Nephron (organoid): ENCODE measurements at regions not wholly inside any gene's neighbourhood (a gene's known extent, or its start where the extent isn't known, plus 50 kb on each side); places are given as distances from the start of the nearest gene placed in this dataset.

Source experiments
- H3K27ac Mint-ChIP-seq, 3 experiments: 2 replicates each; pipeline ENCODE4 v1.8.0; 2020; ENCODE audit warnings: mixed read lengths in 3 of 3, mild to moderate bottlenecking in 2 of 3, moderate library complexity in 1 of 3
- H3K27me3 Mint-ChIP-seq: 2 replicates; pipeline ENCODE4 v1.8.0; 2021; ENCODE audit warnings: low read depth, mild to moderate bottlenecking, moderate library complexity, mixed read lengths
- H3K36me3 Mint-ChIP-seq: 2 replicates; pipeline ENCODE4 v1.8.0; 2020; ENCODE audit warnings: low read depth, mixed read lengths
- H3K4me1 Mint-ChIP-seq: 2 replicates; pipeline ENCODE4 v1.8.0; 2020; ENCODE audit warnings: mixed read lengths
- H3K4me3 Mint-ChIP-seq, 3 experiments: 2 replicates each; pipeline ENCODE4 v1.8.0; 2020; ENCODE audit warnings: mild to moderate bottlenecking in 3 of 3, mixed read lengths in 3 of 3, moderate library complexity in 2 of 3
- H3K9me3 Mint-ChIP-seq: 2 replicates; pipeline ENCODE4 v1.8.0; 2020; ENCODE audit warnings: mixed read lengths
- TF ChIP-seq, protein P1 (sequence below), 3 experiments: fragments of 200-600 bp; sonication (generic); IDR thresholded peaks; one replicate each; pipeline ENCODE4 v1.5.0; 2021; ENCODE audit warnings: antibody characterized with exemption in 3 of 3; ENCODE audit not compliant: unreplicated experiment in 3 of 3

- peaks cover 64% of the 10 kb centered on the region for H3K4me1 Mint-ChIP-seq
- H3K4me3 Mint-ChIP-seq: peak overlapping the region in 1 of 3 experiments; percentile 11
- peak overlapping the region; percentile 43 to 92 (median 83) for H3K27ac Mint-ChIP-seq
- H3K27me3 Mint-ChIP-seq: no peaks in the 10 kb centered on the region
- H3K36me3 Mint-ChIP-seq: no peaks in the 10 kb centered on the region
- H3K9me3 Mint-ChIP-seq: no peaks in the 10 kb centered on the region
- TF ChIP-seq, protein P1, sequence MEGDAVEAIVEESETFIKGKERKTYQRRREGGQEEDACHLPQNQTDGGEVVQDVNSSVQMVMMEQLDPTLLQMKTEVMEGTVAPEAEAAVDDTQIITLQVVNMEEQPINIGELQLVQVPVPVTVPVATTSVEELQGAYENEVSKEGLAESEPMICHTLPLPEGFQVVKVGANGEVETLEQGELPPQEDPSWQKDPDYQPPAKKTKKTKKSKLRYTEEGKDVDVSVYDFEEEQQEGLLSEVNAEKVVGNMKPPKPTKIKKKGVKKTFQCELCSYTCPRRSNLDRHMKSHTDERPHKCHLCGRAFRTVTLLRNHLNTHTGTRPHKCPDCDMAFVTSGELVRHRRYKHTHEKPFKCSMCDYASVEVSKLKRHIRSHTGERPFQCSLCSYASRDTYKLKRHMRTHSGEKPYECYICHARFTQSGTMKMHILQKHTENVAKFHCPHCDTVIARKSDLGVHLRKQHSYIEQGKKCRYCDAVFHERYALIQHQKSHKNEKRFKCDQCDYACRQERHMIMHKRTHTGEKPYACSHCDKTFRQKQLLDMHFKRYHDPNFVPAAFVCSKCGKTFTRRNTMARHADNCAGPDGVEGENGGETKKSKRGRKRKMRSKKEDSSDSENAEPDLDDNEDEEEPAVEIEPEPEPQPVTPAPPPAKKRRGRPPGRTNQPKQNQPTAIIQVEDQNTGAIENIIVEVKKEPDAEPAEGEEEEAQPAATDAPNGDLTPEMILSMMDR (IDR thresholded peaks at IDR 0.05; ENCODE audit: unreplicated experiment in 3 of 3): no peak
These were observed 98.9 kb upstream of the SLC2A1 start for GRCh38 chr1:43057567-43057966.

DNA sequence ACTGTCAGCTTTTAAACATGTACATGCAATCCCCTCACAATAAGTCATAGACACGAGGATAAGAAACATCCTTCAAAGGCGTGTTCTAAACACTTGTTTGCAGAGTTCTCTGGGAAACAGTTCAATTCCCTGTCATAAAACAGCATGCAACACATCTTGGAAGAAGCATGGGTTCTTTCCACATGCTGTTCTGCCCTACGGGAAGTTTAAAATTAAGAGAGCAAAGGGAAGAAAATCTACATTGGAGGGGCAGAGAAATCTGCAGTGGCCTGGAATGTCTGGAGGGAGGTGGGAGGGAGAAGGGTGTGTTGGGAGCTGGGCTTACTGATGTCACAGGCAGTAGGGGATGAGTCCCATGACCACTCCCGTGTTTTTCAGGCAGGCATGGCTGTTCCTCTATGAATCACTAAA, 98.3 kb upstream of the SLC2A1 start:
- TF ChIP-seq, protein P1 (IDR thresholded peaks at IDR 0.05; ENCODE audit: unreplicated experiment in 3 of 3): no peak
- Mint-ChIP-seq H3K4me1 (peaks cover 70% of the 10 kb centered on the region), H3K27me3 (no peaks in the 10 kb centered on the region), H3K36me3 (no peaks in the 10 kb centered on the region), H3K9me3 (no peaks in the 10 kb centered on the region), H3K4me3 (peak overlapping the region in 1 of 3 experiments; percentile 11), H3K27ac (peak overlapping the region; percentile 43 to 92 (median 83))

DNA sequence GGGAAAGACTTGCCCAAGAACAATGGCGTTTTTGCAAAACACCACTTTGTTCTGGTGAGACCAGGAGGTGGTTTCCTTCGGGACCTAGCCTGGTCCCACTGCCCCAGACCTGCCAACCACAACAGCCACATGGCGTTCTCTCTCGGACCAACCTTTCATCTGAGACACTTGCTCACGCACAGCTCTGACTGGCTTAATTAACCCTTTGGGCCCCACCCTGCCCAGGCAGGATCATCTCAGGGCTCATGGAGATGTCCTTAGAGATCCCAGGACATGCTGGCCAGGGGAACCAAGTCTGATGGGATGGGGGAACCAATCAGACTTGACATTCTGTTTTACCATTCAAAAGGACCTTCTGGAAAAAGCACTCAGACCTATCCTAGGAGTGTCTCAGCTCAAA, 97.8 kb upstream of the SLC2A1 start:
- no peaks in the 10 kb centered on the region for H3K27me3 Mint-ChIP-seq

GRCh38 chr1:43054961-43055360, 96.3 kb upstream of the SLC2A1 start:
- TF ChIP-seq, protein P1 (IDR thresholded peaks at IDR 0.05; ENCODE audit: unreplicated experiment in 3 of 3): no peak
- Mint-ChIP-seq H3K27ac (peak overlapping the region; percentile 53 to 85 (median 84)), H3K27me3 (no peaks in the 10 kb centered on the region), H3K36me3 (no peaks in the 10 kb centered on the region), H3K9me3 (no peaks in the 10 kb centered on the region), H3K4me1 (peaks cover 78% of the 10 kb centered on the region), H3K4me3 (peak overlapping the region in 1 of 3 experiments; percentile 5)

More for the DNA sequence above, 97.8 kb upstream of the SLC2A1 start:
- Mint-ChIP-seq H3K36me3 (no peaks in the 10 kb centered on the region), H3K9me3 (no peaks in the 10 kb centered on the region), H3K27ac (peak overlapping the region in 2 of 3 experiments; percentile 83 to 92), H3K4me1 (peaks cover 75% of the 10 kb centered on the region), H3K4me3 (no peak overlapping the region)
- TF ChIP-seq, protein P1 (IDR thresholded peaks at IDR 0.05; ENCODE audit: unreplicated experiment in 3 of 3): no peak

DNA sequence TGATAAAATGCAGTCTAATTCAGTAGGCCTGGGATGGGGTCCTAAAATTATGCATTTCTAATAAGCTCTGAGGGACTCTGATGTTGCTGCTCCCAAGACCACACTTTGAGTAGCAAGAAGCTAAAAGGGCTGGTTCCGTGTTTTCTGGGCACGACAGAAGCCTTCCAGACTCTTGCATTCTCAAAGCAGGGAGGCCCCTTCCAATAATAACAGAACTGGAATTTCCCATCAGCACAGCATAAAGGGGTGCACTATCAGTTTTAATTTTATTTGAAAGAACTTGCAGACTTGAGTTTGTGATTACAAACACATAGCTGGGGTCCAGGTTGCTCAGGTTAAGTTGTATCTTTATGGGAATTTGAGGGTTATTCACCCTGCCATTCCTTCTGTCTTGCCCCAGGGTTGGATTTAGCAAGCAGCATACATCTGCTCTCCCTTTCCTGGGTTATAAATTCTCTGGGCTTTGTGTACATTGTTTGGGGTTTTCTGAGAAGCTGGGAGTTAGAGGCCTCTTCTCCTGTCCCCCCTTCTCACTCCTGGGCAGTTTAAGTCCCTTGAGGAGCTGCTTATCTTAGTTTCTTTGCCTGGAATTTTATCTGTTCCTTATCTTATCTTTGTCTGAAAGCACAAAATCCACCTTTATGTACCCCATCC, 94.2 kb upstream of the SLC2A1 start:
- H3K4me1 Mint-ChIP-seq: peaks cover 74% of the 10 kb centered on the region
- H3K27me3 Mint-ChIP-seq: no peaks in the 10 kb centered on the region
- TF ChIP-seq, protein P1 (IDR thresholded peaks at IDR 0.05; ENCODE audit: unreplicated experiment in 3 of 3): no peak
- H3K27ac Mint-ChIP-seq: peak overlapping the region; percentile 71 to 93 (median 85)
- H3K36me3 Mint-ChIP-seq: no peaks in the 10 kb centered on the region
- no peak overlapping the region for H3K4me3 Mint-ChIP-seq
- no peaks in the 10 kb centered on the region for H3K9me3 Mint-ChIP-seq

DNA sequence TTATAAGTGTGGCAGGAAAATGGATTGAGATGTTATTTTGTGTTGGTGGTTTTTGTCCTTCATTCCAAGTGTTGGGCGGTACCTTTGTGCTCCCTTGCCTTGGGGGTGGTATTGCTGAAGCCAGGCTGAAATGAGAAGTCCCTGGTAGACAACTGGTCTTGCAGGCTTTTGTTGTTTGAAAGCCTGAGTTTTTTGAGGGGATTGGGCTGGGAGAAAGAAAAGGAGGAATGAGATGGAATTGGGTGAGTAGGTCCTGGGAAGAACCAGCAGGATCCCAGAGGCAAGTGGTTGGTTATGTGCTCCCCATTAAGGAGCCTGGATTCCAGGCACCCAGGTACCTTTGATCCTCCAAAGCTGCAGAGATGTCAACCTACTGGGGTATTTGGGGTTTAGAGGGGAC, 93.7 kb upstream of the SLC2A1 start:
- TF ChIP-seq, protein P1 (IDR thresholded peaks at IDR 0.05; ENCODE audit: unreplicated experiment in 3 of 3): no peak

More for the DNA sequence above, 93.7 kb upstream of the SLC2A1 start:
- H3K9me3 Mint-ChIP-seq: no peaks in the 10 kb centered on the region
- H3K36me3 Mint-ChIP-seq: no peaks in the 10 kb centered on the region
- H3K4me1 Mint-ChIP-seq: peaks cover 68% of the 10 kb centered on the region
- H3K27me3 Mint-ChIP-seq: no peaks in the 10 kb centered on the region
- H3K27ac Mint-ChIP-seq: peak overlapping the region; percentile 8 to 93 (median 85)
- no peak overlapping the region for H3K4me3 Mint-ChIP-seq
